RKO (cell line): ENCODE measurements at regions not wholly inside any gene's neighbourhood (a gene's known extent, or its start where the extent isn't known, plus 50 kb on each side); places are given as distances from the start of the nearest gene placed in this dataset.
A peak's percentile ranks its signal among the peaks of the same experiment; 100 is the strongest.

Experiments used
- DNase-seq: peaks from one replicate; pipeline ENCODE4 v3.0.0-alpha.2; 2016; ENCODE audit warnings: low spot score

GRCh38 chr7:30212701-30213111, 71.7 kb upstream of the ZNRF2 start:
- DNase-seq: no peak

GRCh38 chr7:30213637-30214036, 70.8 kb upstream of the ZNRF2 start:
- no peak for DNase-seq

GRCh38 chr7:30214651-30215137, 69.7 kb upstream of the ZNRF2 start:
- DNase-seq: no peak

- DNase-seq: no peak
Observed at GRCh38 chr7:30221764-30222163, 62.6 kb upstream of the ZNRF2 start.

GRCh38 chr7:30222515-30223215, 61.7 kb upstream of the ZNRF2 start:
- no peak for DNase-seq

- DNase-seq: no peak
Observed at GRCh38 chr7:30223896-30224295, 60.5 kb upstream of the ZNRF2 start.

GRCh38 chr7:30224511-30225062, 59.8 kb upstream of the ZNRF2 start:
- peak; percentile 29 for DNase-seq

- DNase-seq: peak; percentile 15
Observed at GRCh38 chr7:30225863-30226613, 58.4 kb upstream of the ZNRF2 start.

- peak; percentile 36 for DNase-seq
Observed at GRCh38 chr7:30226614-30227268, 57.7 kb upstream of the ZNRF2 start.

- DNase-seq: no peak
Observed at GRCh38 chr7:30231271-30231670, 53.1 kb upstream of the ZNRF2 start.

GRCh38 chr7:30232391-30232790, 52.0 kb upstream of the ZNRF2 start:
- no peak for DNase-seq
